ENCODE measurements at regions not wholly inside any gene's neighbourhood (a gene's known extent, or its start where the extent isn't known, plus 50 kb on each side); places are given as distances from the start of the nearest gene placed in this dataset.

DNA sequence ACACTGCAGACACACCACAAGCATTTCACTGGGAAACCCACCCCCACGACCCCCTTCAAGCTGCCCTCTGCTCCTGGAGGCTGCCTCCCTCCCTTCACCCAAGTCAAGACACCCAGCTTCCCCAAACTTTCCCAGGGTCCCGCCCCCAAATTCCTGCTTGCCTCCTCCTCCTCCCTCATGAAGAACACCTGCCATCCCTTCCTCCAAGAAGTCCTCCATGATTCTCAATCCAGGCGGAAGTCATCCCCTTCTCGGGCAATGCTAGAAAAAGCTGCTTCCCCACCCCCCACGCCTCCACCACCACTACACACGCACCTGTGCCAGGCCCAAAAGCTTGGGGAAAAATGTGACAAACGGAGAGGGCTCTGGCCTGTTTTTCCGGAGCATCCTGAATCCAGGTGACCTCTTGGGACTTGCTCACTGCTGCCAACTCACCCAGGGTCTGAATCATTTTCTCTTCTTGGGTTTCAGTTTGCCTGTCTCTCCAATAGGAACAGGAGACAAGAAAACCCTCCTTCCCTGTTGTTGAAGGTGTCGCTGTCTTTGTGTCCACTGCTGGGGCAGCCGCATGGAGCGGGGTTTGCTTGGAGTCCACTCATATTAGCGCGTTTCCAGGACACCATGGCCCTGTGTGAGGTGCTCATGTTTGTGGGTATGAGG is 101.0 kb upstream of the CASZ1 start:
- no peak for DNase-seq

DNA sequence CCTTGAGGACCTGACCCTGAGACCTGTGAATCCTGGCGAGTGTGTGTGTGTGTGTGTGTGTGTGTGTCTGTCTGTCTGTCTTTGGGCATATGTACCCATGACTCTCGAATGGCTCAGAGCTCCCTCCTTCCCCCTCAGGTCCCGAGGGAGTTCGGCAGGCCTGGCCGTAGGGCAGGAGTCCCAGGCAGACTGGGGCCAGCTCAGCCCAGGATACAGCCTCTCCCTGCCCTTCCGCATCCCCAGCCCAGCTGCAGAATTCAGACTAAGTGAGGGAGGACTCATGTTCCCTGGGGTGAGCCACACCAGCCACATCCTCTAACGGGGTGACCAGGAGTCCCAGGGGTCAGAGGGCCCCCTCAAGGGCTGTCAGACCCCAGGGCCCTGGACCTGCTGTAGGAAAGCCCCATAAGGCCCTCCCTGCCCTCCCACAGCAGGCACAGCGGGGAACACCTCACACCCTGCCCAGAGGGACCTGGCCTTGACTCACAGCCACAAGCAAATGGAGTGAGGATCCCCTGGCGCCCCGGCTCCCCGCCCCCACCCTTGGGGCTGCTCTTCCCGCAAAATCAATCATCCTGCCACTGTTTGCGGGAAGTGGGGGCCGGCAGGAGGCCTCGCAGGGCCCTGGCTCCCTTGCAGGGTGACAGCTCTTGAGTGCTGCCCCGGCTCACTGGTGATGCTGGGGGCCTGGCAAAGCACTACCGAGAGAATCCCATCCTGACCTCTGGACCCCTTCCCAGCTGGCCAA is 101.7 kb upstream of the CASZ1 start:
- DNase-seq, result no peak

DNA sequence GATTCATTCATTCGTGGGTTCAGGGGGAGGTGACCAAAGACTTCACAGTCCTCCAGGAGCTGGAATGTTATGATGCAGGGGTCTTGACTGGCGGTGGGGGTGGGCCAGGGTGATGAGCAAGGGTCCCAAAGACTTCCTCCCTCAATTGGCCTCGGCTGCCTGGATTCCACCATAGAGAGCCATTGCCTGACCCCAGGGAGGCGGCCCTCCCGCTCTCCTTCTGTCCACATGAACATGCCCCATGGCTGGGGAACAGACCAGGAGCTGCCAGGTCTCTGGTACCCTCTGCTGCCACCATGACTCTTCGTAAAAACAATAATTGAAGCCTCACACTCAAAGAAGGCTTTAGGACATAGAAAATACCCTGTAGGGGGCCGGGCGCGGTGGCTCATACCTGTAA is 102.5 kb upstream of the CASZ1 start:
- no peak for DNase-seq

DNA sequence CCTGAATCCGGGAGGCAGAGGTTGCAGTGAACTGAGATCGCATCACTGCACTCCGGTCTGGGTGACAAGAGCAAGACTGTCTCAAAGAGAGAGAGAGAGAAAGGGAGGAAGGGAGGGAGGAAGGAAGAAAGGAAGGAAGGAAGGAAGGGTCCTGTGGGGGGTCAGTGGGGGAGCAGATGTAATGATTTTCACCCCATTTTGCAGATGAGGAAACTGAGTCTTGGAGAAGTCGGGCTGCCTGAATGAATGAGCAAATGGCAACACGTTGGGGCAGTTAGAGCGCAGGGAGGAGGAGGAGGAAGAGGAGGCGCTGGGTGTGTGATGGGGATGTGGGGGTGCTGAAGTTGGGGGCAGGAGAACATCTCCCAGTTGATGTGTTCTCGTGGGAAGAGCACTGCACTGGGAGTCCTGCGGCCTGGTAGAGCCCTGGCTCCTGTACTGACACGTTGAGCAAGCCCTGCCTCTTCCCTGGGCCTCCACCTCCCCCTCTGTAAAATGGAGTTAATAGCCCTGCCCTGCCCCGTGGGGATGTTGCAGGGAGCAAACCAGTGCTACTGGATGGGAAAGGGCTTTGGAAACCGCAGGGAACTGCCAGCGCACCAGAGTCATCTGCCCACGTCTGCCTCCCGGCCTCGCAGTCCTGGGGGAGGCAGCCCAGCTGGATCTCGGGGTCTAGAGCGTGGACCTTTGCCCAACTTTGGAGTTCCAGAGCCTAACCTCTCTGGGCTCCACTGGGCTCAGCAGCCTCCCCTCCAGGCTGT is 103.2 kb upstream of the CASZ1 start:
- no peak for DNase-seq

DNA sequence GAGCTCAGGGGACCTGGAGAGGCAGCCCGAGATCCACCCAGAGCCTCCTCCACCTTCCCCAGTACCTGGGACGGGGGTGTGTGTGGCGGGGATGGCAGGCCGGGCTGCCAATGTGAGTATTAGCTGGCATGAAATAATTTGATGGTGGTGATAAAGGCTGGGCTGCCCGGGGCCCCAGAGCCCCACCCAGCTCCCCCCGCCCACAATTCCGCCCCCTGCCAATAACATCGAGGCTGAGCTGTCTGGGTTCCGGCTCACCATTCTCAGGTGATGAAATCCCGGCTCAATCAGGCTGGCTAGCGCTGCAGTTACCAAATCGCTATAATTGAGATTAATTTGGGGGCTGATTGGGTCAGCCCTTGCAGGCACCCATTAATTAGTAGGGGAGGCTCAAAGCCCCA is 103.8 kb upstream of the CASZ1 start:
- DNase-seq, result no peak

DNA sequence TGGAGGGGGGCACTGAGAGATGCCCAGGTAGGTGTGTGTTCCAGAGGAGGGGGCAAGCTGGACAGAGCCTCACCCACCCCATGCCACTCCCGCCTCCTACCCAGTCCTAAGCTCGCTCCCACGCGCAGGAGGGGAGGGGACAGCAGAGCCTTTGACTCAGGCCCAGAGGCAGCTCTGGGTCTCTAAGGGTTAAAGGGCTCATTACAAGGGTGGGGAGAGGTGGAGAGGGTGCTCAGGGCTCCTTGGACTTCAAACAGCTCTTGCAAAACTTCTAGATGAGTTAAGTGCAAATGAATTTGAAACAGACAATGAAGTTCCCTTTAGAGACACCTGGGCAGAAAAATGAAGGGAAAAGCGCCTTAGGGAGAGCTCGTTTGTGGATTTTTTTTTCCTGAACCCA is 104.2 kb upstream of the CASZ1 start:
- peak; percentile 25 for DNase-seq

DNA sequence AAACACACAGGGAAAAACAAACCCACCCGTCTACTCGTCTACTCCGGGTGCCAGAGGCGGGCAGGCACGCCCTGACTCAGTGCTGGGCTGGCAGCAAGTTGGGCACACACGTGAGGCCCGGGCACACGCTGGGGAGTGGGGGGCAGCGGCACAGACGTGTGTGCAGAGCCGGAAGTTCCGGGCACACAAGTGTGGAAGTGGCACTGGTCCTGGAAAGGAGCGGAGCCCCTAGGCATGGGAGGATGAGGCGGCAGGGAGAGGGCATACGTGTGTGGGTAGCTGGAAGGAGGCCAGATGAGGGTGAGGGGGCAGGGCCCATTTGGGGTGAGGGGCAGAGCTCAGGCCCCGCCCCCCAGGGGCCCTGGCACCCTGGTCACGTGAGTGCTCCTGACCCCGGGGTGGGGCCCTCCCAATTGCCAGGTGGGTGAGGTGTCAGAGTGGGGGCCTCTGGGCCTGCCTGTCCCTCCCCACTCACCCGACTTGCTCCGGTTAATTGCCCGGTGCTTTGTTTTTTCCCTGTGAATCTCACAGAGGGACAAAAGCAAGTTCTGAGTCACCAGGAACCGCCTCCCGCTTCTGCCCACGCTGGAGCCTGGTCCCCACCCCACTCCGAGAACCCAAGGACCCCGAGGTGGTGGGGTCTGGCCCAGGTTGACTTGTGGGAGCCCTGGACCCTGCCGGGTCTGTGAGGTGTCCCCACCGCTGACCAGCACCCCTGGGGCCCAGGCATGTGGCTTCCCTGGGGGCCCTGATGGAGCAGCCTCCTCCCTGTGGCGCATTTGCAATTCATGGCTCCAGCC is 104.8 kb upstream of the CASZ1 start:
- DNase-seq, result no peak

DNA sequence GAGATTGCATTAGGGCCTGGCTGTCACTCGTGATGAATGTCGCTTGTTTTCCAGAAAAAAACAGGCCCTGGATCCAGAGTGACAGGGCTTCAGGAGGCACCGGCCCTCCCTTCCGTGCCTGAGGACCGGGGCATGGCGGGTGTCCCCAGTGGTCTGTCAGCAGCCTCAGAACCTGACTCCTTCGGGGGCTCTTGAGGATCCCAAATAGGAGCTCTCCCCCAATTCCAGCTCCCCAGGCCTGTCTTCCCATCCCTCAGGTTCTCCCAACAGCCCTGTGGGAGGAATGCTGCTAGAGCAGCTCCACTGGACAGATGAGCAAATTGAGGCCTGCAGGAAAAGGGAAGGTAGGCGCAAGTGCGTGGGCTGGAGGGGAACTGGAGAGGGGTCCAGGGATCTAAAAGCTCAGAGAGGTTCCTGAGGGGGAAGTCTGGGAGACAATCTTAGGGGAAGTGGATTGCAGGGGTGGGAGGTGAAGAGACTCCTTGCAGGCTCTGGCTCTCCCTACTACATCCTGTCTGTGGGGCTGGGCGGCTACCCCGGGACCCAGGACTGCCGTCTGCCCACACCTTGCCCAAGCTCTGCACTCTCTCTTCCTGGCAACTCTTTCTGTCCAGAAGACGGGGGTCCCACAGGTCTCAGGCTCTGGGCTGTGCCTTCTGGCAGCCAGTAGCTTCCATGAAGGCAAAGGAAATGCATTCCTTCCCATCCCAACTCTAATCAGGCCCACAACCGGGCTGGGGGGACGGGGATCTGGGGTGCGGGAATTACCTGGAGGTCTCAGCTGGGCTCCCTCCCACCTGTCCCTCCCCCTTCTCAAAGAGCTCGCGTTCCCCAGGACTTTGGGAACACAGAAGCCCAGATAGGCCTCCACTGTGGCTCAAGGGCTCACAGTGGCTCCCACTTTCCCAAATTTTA is 105.7 kb upstream of the CASZ1 start:
- no peak for DNase-seq

DNA sequence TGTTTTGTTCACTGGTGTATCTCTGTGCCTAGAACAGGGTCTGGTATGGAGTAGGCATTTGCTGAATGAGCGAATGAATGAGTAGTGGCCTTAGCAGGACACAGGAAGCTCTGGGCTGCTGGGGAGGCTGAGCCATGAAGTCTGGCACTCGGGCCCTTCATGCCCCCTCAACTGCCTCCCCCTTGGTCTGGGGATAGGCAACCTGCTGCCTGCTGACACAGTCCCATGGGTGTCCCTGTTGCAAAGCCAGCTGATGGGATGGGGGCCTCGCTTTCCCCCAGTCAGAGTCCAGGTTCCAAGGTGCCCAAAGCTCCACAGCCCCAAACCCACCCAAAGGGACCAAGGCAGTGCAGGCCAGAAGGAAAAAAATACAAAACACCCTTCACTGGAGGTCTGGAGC is 107.0 kb upstream of the CASZ1 start:
- DNase-seq, result no peak

DNA sequence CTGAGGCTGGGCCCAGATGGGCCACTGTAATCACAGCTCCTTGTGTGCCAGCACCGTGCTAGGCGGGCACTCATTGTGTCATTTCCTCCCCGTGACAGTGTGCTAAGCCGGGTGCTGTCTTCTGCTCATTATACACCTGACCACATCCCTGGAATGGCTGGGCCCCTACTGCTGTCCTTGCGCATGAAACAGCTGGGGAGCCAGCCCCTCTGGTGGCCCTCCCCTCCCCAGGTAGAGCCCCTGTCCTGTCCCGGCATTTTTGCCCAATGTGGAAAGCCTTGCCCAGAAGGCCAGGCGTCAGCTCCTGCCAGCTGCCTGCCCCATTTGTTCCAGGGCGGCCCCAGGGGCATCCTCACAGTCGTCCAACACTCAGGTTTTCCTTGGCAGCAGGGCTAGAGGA is 107.4 kb upstream of the CASZ1 start:
- peak; percentile 45 for DNase-seq

DNA sequence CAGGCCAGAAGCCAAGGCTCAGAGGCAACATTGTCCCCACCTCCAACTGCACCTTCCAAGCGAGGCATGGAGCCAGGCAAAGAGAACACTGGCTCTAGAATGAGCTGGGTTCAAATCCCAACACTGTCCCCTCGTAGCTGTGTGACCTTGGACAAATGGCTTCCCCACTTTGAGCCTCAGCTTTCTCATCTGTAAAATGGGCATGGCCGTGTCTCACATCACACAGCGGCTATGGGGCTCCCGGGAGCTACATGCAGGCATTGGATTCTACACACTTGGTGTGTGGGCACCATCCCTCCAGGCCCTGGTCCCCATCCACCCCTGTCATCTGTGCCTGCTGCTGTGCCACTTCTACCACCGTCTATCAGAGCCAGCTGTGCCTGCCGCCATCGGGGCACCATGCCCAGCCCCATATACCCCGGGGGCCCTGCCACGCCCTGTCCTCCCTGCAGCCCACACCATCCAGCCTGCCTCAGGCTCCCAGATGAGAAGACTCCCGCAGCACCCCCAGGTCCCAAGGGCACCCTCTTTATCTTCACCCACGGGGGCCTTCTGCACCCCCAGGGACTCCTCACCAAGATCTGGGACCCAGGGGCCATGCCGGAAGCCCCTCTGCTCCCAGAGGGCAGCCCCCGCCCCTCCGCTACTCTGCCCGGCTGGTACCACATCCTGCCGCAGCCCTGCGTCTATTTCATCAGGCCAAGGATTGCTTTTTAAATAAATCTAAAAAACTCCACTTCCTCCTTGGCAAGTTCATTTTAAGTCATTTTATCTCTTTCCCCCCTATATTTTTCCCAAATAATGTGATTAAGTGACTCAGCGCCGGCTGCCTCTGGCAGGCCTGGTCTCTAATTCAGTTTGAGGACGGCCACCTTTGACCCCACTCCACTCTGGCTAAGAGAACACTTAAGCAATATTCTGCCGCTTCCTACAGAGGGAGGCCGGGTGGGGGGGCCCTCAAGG is 107.8 kb upstream of the TARDBP start:
- no peak for DNase-seq

DNA sequence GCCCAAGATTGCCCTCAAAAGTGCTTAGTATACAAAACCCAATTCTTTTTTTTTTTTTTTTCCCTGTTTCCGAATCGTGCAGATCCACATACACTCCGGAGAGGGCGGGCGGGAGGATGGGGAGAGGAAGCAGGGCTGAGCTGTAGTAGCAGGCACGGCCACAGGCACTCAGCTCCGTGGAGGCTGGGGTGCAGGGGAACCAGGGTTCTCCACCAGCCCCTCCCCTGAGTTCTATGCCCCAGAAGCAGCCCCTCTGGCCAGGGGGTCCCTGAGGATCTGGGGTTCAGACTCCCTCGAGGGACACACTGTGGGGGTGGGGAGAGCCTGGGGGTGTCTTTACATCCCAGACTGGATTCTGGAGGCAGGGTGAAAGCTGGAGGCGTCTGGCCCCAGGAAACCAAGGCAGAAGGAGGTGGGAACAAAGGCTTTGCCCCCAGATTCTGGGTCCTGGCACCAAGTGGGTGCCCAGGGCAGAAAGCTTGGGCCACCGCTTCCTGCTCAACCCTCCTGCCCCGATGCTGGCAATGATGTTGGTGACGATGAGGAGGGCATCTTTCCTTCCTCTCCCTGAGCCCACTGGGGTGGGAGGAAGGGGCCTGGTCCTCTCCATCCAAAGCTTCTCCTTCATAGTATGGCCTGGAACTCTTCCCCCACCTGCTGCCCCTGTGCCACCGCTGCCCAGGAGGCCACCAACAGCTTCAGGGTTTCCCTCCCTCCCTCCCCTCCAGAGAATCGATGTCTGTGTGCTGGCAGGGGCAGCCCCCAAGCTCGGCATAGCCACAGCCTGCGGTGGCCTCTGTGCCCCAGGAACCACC is 106.4 kb upstream of the TARDBP start:
- DNase-seq, result no peak

DNA sequence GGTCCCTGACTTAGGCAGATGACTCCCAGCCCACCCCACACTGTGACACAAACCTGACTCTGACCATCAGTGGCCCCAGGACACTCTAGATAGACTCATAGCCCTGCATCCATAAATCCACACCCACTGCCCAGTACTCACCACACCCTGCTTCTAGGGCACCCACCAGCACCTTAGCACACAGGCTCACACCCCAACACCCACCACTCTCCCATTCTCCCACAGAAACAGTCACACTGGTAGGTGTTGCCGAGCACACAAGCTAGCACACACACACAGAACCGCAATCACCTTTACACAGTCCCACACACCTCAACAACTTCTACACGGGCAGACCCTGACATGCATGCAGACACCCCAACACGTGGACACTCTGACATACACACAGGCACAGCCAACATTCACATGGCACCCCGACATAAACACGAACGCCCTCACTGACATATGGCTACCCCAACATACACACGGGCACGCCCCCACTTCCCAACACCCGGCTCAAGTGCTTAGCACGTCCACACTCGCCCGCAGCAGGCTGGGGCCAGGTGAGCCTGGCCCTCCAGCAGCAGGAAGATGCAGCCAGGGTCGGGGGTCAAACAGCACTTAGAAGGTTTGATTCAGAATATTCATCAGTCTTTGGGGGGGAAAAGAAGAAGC is 105.5 kb upstream of the TARDBP start:
- no peak for DNase-seq

DNA sequence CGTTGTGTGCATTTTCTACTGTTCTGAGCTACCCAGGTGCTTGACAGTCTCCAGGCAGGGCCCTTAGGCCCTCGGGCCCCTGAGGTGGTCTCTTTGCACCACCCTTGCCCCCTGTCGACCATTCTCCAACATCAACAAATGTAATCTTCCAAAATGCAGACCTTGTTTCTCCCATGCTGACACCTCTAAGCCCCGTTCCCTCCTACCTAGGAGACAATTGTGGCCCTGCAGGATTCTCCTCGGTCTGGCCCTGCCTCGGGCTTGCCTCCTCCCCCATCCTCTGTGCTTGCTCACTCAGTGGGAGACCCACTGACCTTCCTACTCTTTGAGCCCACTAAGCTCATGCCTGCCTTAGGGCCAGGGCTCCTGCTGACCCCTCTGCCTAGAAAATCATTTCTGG is 104.2 kb upstream of the TARDBP start:
- DNase-seq, result no peak

DNA sequence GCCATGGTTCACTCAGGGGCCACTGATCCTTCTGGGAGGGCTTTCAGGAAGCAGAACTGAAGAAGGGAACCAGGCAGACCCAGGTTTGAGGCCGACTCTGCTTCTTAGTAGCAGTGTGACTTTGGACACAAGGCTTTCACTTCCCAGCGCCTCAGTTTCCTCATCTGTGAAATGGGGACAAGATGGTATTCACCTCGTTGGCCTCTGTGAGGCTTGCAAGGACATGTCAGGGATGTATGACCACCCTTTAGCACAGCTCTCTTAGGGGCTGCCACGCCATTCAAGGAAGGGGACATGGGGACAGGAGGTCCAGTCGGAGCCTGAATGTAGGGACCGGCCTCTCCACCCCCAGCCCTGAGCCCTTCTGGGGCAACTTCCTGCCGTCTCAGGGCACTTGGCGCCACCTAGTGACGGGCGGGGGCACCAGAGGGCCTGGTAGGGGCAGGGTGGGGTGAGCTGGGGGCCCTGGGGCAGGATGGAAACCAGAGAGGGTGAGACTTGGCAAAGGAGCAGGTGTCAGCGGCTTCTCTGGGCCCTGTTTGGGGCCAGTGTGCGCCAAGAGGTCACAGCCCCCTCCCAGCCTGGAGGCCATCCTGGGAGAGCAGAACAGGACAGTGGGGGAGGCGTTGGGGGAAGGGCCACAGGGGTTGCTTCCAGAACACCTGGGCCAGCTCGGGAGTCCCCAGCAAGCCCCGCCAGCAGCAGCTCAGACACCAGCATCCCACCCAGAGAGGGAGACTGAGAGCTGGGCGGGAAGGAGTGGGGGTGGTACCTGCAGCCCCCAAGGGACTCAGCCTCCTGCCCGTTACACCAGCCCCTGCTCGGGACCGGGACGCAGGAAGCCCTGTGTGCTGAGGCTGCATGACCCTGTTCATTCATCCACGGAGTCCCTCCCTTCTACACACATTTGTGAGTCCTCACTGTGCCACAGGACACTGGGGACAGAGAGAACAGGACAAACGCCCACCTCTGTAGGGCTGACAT is 102.5 kb upstream of the TARDBP start:
- peak; percentile 30 for DNase-seq

DNA sequence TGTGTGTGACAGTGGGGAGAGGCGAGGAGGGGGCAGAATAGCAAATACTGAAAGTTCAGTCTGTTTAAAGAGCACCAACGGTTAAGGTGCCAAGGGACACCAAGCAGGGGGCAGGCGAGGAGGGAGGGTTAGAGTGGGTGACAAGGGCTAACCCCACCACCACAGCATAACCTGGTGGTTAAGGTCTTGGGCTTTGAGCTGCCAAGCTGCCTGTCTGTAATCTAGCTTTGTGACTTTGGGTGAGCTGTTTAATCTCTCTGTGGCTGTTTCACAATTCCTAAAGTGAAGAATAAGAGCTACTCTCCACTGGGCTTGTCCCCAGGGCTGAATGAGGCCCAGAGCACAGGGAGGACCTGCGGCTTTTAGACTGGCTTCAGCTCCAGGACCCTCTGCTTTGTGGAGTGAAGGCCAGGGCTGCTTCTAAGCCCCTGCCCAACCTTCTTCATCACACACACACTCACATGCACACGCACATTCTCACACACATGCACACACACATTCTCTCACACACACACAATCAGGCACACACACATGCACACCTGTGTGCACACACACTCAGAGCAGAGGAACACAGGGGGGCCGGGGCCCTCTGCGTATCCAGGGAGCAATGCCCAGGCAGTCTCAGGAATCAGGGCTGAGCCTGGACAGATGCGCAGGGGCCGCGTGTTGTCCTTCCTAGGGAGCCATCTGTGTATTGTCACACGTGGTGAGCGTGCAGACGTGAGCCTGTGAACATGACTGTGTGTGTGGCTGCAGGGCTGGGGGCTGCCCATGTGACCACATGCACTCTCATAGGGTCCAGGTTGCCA is 101.6 kb upstream of the TARDBP start:
- DNase-seq, result peak; percentile 62
